ENCODE measurements at regions not wholly inside any gene's neighbourhood (a gene's known extent, or its start where the extent isn't known, plus 50 kb on each side); places are given as distances from the start of the nearest gene placed in this dataset.

DNA sequence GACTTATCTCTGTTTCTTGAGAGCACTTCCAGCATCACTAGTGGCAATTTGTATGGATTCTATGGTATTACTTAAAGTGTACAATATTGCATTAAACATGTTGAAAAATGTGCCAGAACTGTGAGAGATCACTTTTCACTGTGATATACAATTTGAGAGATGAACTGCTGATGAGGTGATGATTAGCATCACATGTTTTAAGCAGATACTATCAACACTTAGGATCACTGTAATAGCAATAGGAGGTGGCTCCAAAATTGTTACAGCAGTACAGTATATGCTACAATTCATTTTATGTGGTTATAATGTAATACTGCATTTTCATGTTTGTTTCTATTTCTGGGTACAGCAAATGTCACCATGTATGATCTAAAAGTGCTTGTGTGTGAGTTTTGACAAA is 570.0 kb downstream of the PTPRC start:
- intact Hi-C loops (cut with DNase I): no loop called here
- Histone ChIP-seq H3K4me1 (no peaks in the 10 kb centered on the region), H3K27ac (no peak overlapping the region), H3K27me3 (no peaks in the 10 kb centered on the region), H3K9me3 (no peaks in the 10 kb centered on the region), H3K36me3 (no peaks in the 10 kb centered on the region), H3K4me3 (no peak overlapping the region)
- DNase-seq: no peak
- TF ChIP-seq EP300 (IDR thresholded peaks at IDR 0.05) (no peak), POLR2AphosphoS5 (IDR thresholded peaks at IDR 0.05) (no peak), POLR2A (IDR thresholded peaks at IDR 0.05) (no peak)
- TF ChIP-seq, protein P1, sequence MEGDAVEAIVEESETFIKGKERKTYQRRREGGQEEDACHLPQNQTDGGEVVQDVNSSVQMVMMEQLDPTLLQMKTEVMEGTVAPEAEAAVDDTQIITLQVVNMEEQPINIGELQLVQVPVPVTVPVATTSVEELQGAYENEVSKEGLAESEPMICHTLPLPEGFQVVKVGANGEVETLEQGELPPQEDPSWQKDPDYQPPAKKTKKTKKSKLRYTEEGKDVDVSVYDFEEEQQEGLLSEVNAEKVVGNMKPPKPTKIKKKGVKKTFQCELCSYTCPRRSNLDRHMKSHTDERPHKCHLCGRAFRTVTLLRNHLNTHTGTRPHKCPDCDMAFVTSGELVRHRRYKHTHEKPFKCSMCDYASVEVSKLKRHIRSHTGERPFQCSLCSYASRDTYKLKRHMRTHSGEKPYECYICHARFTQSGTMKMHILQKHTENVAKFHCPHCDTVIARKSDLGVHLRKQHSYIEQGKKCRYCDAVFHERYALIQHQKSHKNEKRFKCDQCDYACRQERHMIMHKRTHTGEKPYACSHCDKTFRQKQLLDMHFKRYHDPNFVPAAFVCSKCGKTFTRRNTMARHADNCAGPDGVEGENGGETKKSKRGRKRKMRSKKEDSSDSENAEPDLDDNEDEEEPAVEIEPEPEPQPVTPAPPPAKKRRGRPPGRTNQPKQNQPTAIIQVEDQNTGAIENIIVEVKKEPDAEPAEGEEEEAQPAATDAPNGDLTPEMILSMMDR (IDR thresholded peaks at IDR 0.05): no peak

DNA sequence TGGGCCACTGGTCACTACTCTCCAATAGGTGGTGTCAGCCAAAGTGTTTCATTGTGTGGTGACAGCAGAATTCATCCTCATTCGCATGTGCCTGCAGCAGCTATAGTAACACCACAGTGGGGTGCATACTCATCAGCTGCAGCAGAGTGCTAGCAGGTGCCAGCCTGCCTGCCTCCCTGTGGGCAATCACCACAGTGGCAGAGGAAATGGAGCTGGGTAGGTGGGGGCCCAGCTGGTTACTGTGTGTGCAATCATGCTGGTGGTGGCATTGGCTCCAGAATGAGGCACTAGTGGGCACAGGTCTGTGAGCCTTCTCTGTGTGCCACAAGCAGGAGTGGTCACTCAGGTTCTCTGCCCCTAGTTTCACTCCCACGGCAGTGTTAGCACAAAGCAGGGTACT is 579.2 kb downstream of the PTPRC start:
- no peaks in the 10 kb centered on the region for H3K4me1 ChIP-seq
- H3K36me3 ChIP-seq: no peaks in the 10 kb centered on the region
- DNase-seq: no peak
- no peaks in the 10 kb centered on the region for H3K9me3 ChIP-seq
- TF ChIP-seq EP300 (IDR thresholded peaks at IDR 0.05): no peak
- no peak for TF ChIP-seq POLR2A (IDR thresholded peaks at IDR 0.05)
- TF ChIP-seq, protein P1 (IDR thresholded peaks at IDR 0.05): no peak
- no peak for TF ChIP-seq POLR2AphosphoS5 (IDR thresholded peaks at IDR 0.05)
- no peaks in the 10 kb centered on the region for H3K27me3 ChIP-seq
- H3K27ac ChIP-seq: no peak overlapping the region
- intact Hi-C loops (cut with DNase I): no loop called here
- no peak overlapping the region for H3K4me3 ChIP-seq
- WGBS, 2 donors: 70 to 74% methylated on average over 2 of the region's 2 CpGs

DNA sequence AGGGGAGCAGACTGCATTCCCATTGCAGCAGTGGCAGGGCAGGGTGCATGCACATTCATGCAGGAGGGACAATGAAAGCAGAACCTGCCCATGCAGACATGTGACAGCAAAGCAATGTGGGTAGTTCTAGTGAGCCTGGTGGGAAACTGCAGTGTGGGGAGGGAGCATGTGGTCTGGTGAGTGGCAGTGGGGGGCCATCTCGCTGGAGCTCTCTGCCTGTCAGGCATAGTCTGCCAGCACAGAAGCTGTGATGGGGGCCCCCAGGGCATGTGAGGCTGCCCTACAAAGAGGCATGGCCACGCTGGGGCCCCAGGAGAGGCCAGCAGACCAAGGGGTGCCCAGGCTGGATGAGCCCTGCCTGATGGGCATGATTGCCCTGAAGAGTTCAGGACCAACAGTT is 579.7 kb downstream of the PTPRC start:
- Histone ChIP-seq H3K4me3 (no peak overlapping the region), H3K4me1 (no peaks in the 10 kb centered on the region), H3K9me3 (no peaks in the 10 kb centered on the region), H3K27ac (no peak overlapping the region), H3K27me3 (no peaks in the 10 kb centered on the region), H3K36me3 (no peaks in the 10 kb centered on the region)
- TF ChIP-seq POLR2AphosphoS5 (IDR thresholded peaks at IDR 0.05) (no peak), POLR2A (IDR thresholded peaks at IDR 0.05) (no peak), EP300 (IDR thresholded peaks at IDR 0.05) (no peak)
- TF ChIP-seq, protein P1 (IDR thresholded peaks at IDR 0.05): no peak
- DNase-seq: no peak
- intact Hi-C loops (cut with DNase I): no loop called here
- 41 to 71% methylated on average over 2 of the region's 2 CpGs for WGBS, 2 donors

DNA sequence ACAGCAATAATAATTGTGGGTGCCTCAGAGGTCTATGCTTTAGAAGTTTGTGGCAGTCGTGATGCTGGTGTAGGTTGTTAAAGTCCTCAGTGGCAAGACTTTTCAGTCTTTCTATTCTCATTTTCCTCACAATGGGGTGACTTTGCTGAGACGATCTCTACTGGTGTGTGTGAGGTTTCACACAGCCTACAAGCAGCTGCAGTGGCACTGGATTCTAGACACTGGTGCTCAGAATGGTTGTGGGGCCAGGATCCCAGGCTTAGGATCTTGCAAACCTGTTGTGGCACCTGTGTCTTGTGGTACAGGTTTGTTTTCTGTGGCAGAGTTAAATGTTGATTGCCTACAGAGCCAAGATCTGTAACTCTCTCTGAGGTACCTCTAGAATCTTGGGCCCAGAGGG is 581.2 kb downstream of the PTPRC start:
- 70 to 74% methylated on average over 2 of the region's 2 CpGs for WGBS, 2 donors
- no peaks in the 10 kb centered on the region for H3K27me3 ChIP-seq
- no peak for DNase-seq
- H3K4me1 ChIP-seq: no peaks in the 10 kb centered on the region
- no peak overlapping the region for H3K4me3 ChIP-seq
- TF ChIP-seq POLR2A (IDR thresholded peaks at IDR 0.05) (no peak), EP300 (IDR thresholded peaks at IDR 0.05) (no peak), POLR2AphosphoS5 (IDR thresholded peaks at IDR 0.05) (no peak)
- TF ChIP-seq, protein P1 (IDR thresholded peaks at IDR 0.05): no peak
- H3K36me3 ChIP-seq: no peaks in the 10 kb centered on the region
- no peak overlapping the region for H3K27ac ChIP-seq
- intact Hi-C loops (cut with DNase I): no loop called here
- H3K9me3 ChIP-seq: no peaks in the 10 kb centered on the region

DNA sequence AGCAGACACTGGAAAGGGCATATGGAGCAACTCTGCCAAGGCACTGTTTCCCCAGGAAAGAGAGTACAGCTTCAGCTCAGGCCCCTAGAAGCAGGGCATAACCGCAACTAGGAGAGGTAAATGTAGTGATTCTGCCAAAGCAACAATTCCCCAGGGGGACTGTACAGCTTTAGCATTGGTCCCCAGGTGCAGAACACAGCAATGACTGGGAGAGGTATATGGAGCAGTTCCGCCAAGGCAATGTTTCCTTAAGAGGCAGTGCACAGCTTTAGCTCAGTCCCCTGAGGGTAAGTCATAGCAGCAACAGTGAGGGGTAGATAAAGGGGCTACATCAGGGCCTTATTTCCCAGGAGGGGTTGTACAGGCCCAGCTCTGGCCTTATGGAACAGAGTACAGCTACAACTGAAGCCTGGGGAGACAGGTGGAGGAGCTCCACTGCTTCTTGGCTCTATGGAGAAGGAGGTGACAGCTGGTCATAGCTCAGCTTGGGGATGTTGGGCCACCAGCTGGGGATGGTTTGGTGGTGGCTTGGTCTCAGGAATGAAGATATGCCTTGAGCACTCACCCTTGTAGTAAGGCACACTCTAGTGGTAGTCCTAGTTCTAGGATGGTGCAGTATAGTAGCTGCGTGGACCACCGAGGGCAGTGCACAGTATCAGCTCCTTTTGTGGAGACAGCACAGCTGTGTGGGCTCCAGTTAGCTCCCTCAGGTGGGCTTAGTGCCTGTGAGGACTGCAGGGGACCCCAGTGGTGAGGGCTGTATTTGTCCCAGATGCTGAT is 582.7 kb downstream of the PTPRC start:
- DNase-seq: no peak

More for the DNA sequence above, 582.7 kb downstream of the PTPRC start:
- Histone ChIP-seq H3K36me3 (no peaks in the 10 kb centered on the region), H3K27me3 (no peaks in the 10 kb centered on the region), H3K27ac (no peak overlapping the region), H3K4me1 (no peaks in the 10 kb centered on the region), H3K4me3 (no peak overlapping the region), H3K9me3 (no peaks in the 10 kb centered on the region)
- intact Hi-C loops (cut with DNase I): no loop called here
- WGBS, 2 donors: 81 to 93% methylated on average over 4 of the region's 4 CpGs
- TF ChIP-seq EP300 (IDR thresholded peaks at IDR 0.05): no peak
- TF ChIP-seq POLR2A (IDR thresholded peaks at IDR 0.05): no peak
- TF ChIP-seq, protein P1 (IDR thresholded peaks at IDR 0.05): no peak
- TF ChIP-seq POLR2AphosphoS5 (IDR thresholded peaks at IDR 0.05): no peak

Measured in sigmoid colon (tissue), 6 donors.